ENCODE measurements at regions not wholly inside any gene's neighbourhood (a gene's known extent, or its start where the extent isn't known, plus 50 kb on each side); places are given as distances from the start of the nearest gene placed in this dataset.
"Not testable (repeated sequence)": the region's sequence is repeated elsewhere in the genome, so short reads cannot be mapped to it uniquely, and the experiment has no call there.

- no peak for DNase-seq (ENCODE audit: low spot score)
- Histone ChIP-seq H3K36me3 (no peaks in the 10 kb centered on the region), H3K4me1 (ENCODE audit: control insufficient read depth in 1 of 2, low read depth in 2 of 2) (no peaks in the 10 kb centered on the region), H3K27ac (no peak overlapping the region), H3K4me3 (no peak overlapping the region), H3K9me3 (no peaks in the 10 kb centered on the region), H3K27me3 (replicated peaks; ENCODE audit: insufficient read depth) (no peaks in the 10 kb centered on the region)
- ATAC-seq (ENCODE audit: insufficient number of reproducible peaks, low FRiP score, low read depth), result no peak
- no peak for TF ChIP-seq CTCF (IDR thresholded peaks at IDR 0.05)
These were observed 356.2 kb downstream of the TMEM121 start for GRCh38 chr14:105882626-105883025.

GRCh38 chr14:105883066-105884005 lies 357.0 kb downstream of the TMEM121 start:
- ATAC-seq (ENCODE audit: insufficient number of reproducible peaks, low FRiP score, low read depth) (no peak), DNase-seq (ENCODE audit: low spot score) (no peak)
- Histone ChIP-seq H3K36me3 (no peaks in the 10 kb centered on the region), H3K27me3 (replicated peaks; ENCODE audit: insufficient read depth) (no peaks in the 10 kb centered on the region), H3K4me3 (no peak overlapping the region), H3K4me1 (ENCODE audit: control insufficient read depth in 1 of 2, low read depth in 2 of 2) (no peaks in the 10 kb centered on the region), H3K9me3 (no peaks in the 10 kb centered on the region), H3K27ac (no peak overlapping the region)
- no peak for TF ChIP-seq CTCF (IDR thresholded peaks at IDR 0.05)

GRCh38 chr14:105884192-105884807 lies 357.9 kb downstream of the TMEM121 start:
- H3K27ac ChIP-seq; H3K9me3 ChIP-seq; H3K4me1 ChIP-seq (ENCODE audit: control insufficient read depth in 1 of 2, low read depth in 2 of 2); H3K4me3 ChIP-seq; DNase-seq (ENCODE audit: low spot score); H3K36me3 ChIP-seq; H3K27me3 ChIP-seq (replicated peaks; ENCODE audit: insufficient read depth); ATAC-seq (ENCODE audit: insufficient number of reproducible peaks, low FRiP score, low read depth): not testable (repeated sequence)

GRCh38 chr14:105884808-105885281 lies 358.5 kb downstream of the TMEM121 start:
- DNase-seq (ENCODE audit: low spot score) (no peak), ATAC-seq (ENCODE audit: insufficient number of reproducible peaks, low FRiP score, low read depth) (no peak)
- H3K27me3 ChIP-seq (replicated peaks; ENCODE audit: insufficient read depth), result no peaks in the 10 kb centered on the region

GRCh38 chr14:105885561-105886320 lies 359.4 kb downstream of the TMEM121 start:
- TF ChIP-seq CTCF (IDR thresholded peaks at IDR 0.05), result no peak
- ATAC-seq (ENCODE audit: insufficient number of reproducible peaks, low FRiP score, low read depth) (no peak), DNase-seq (ENCODE audit: low spot score) (no peak)

More at GRCh38 chr14:105884808-105885281, 358.5 kb downstream of the TMEM121 start:
- TF ChIP-seq CTCF (IDR thresholded peaks at IDR 0.05), result no peak
- Histone ChIP-seq H3K9me3 (no peaks in the 10 kb centered on the region), H3K4me1 (ENCODE audit: control insufficient read depth in 1 of 2, low read depth in 2 of 2) (no peaks in the 10 kb centered on the region), H3K27ac (no peak overlapping the region), H3K4me3 (no peak overlapping the region), H3K36me3 (no peaks in the 10 kb centered on the region)

GRCh38 chr14:105886791-105887191 lies 360.4 kb downstream of the TMEM121 start:
- DNase-seq (ENCODE audit: low spot score); H3K4me1 ChIP-seq (ENCODE audit: control insufficient read depth in 1 of 2, low read depth in 2 of 2); H3K27me3 ChIP-seq (replicated peaks; ENCODE audit: insufficient read depth): not testable (repeated sequence)

More at GRCh38 chr14:105885561-105886320, 359.4 kb downstream of the TMEM121 start:
- Histone ChIP-seq H3K27me3 (replicated peaks; ENCODE audit: insufficient read depth) (no peaks in the 10 kb centered on the region), H3K4me1 (ENCODE audit: control insufficient read depth in 1 of 2, low read depth in 2 of 2) (no peaks in the 10 kb centered on the region), H3K36me3 (no peaks in the 10 kb centered on the region), H3K4me3 (no peak overlapping the region), H3K27ac (no peak overlapping the region), H3K9me3 (no peaks in the 10 kb centered on the region)

More at GRCh38 chr14:105886791-105887191, 360.4 kb downstream of the TMEM121 start:
- H3K9me3 ChIP-seq; ATAC-seq (ENCODE audit: insufficient number of reproducible peaks, low FRiP score, low read depth); H3K36me3 ChIP-seq; H3K27ac ChIP-seq; H3K4me3 ChIP-seq: not testable (repeated sequence)
